Calu3 (cell line): ENCODE measurements at regions not wholly inside any gene's neighbourhood (a gene's known extent, or its start where the extent isn't known, plus 50 kb on each side); places are given as distances from the start of the nearest gene placed in this dataset.

Source experiments
- BruUV-seq: library from RNA; stranded (reverse); fragments of 400-500 nt; replicated peaks from 2 replicates; lab custom pipeline; 2021; lab: Mats Ljungman, UMichigan
- CTCF ChIA-PET: fragments of 300-600 bp; sonication (Branson Sonifier 250); formaldehyde crosslinking; loops from one replicate; lab custom pipeline; 2022; ENCODE audit warnings: antibody characterized with exemption; lab: Charles Lee
- DNase-seq: peaks from one replicate; pipeline ENCODE4 v3.0.0; 2022
- H3K27ac Mint-ChIP-seq: one replicate; pipeline ENCODE4 v1.8.0; 2022; ENCODE audit warnings: mixed read lengths; ENCODE audit not compliant: unreplicated experiment
- H3K27me3 Mint-ChIP-seq: one replicate; pipeline ENCODE4 v1.8.0; 2022; ENCODE audit warnings: mixed read lengths; ENCODE audit not compliant: unreplicated experiment
- H3K36me3 Mint-ChIP-seq: one replicate; pipeline ENCODE4 v1.8.0; 2022; ENCODE audit warnings: mild to moderate bottlenecking, moderate library complexity, mixed read lengths; ENCODE audit not compliant: insufficient read depth, unreplicated experiment
- H3K4me1 Mint-ChIP-seq: one replicate; pipeline ENCODE4 v1.8.0; 2022; ENCODE audit warnings: mild to moderate bottlenecking, low read depth, mixed read lengths; ENCODE audit not compliant: unreplicated experiment
- H3K4me3 Mint-ChIP-seq: one replicate; pipeline ENCODE4 v1.8.0; 2022; ENCODE audit warnings: mild to moderate bottlenecking, low read depth, moderate library complexity, mixed read lengths; ENCODE audit not compliant: unreplicated experiment
- H3K9me3 Mint-ChIP-seq: one replicate; pipeline ENCODE4 v1.8.0; 2022; ENCODE audit warnings: low read depth, mixed read lengths; ENCODE audit not compliant: unreplicated experiment
- CTCF ChIP-seq: fragments of 200-600 bp; IDR thresholded peaks from one replicate; pipeline ENCODE4 v1.8.0; 2022; ENCODE audit warnings: antibody characterized with exemption; ENCODE audit not compliant: unreplicated experiment
- intact Hi-C: fragments of 100-400 bp; cut with micrococcal nuclease; formaldehyde crosslinking; loops from one replicate; pipeline ENCODE4 v1.10.0; 2022; ENCODE audit not compliant: unreplicated experiment

GRCh38 chr7:121810831-121811672 is 61.9 kb upstream of the PTPRZ1 start:
- no peak overlapping the region for H3K4me3 Mint-ChIP-seq
- H3K9me3 Mint-ChIP-seq, result peaks cover 2% of the 10 kb centered on the region
- BruUV-seq, result no TSS peak
- H3K27ac Mint-ChIP-seq, result no peak overlapping the region
- CTCF ChIA-PET, result no interaction called here
- no peak for DNase-seq
- no peak for TF ChIP-seq CTCF
- H3K27me3 Mint-ChIP-seq, result no peaks in the 10 kb centered on the region
- intact Hi-C loops, result no loop called here
- no peaks in the 10 kb centered on the region for H3K4me1 Mint-ChIP-seq
- no peaks in the 10 kb centered on the region for H3K36me3 Mint-ChIP-seq

GRCh38 chr7:121807078-121807477 is 65.9 kb upstream of the PTPRZ1 start:
- H3K27me3 Mint-ChIP-seq, result no peaks in the 10 kb centered on the region

GRCh38 chr7:121803039-121803438 is 69.9 kb upstream of the PTPRZ1 start:
- no peaks in the 10 kb centered on the region for H3K27me3 Mint-ChIP-seq

More at GRCh38 chr7:121807078-121807477, 65.9 kb upstream of the PTPRZ1 start:
- Mint-ChIP-seq H3K36me3 (no peaks in the 10 kb centered on the region), H3K4me3 (no peak overlapping the region), H3K9me3 (peaks cover 2% of the 10 kb centered on the region), H3K4me1 (no peaks in the 10 kb centered on the region), H3K27ac (no peak overlapping the region)
- CTCF ChIA-PET, result no interaction called here
- intact Hi-C loops, result no loop called here
- no peak for TF ChIP-seq CTCF
- no TSS peak for BruUV-seq
- DNase-seq, result no peak

GRCh38 chr7:121800916-121801675 is 71.9 kb upstream of the PTPRZ1 start:
- no TSS peak for BruUV-seq
- Mint-ChIP-seq H3K4me1 (no peaks in the 10 kb centered on the region), H3K27me3 (no peaks in the 10 kb centered on the region), H3K36me3 (no peaks in the 10 kb centered on the region), H3K27ac (no peak overlapping the region), H3K4me3 (no peak overlapping the region), H3K9me3 (no peaks in the 10 kb centered on the region)
- intact Hi-C loops, result no loop called here
- CTCF ChIA-PET, result no interaction called here
- DNase-seq, result no peak
- TF ChIP-seq CTCF, result no peak

More at GRCh38 chr7:121803039-121803438, 69.9 kb upstream of the PTPRZ1 start:
- Mint-ChIP-seq H3K4me1 (no peaks in the 10 kb centered on the region), H3K27ac (no peak overlapping the region), H3K4me3 (no peak overlapping the region), H3K9me3 (peaks cover 2% of the 10 kb centered on the region), H3K36me3 (no peaks in the 10 kb centered on the region)
- intact Hi-C loops, result no loop called here
- TF ChIP-seq CTCF, result no peak
- no peak for DNase-seq
- CTCF ChIA-PET, result no interaction called here
- BruUV-seq, result no TSS peak
